Activated CD4-positive, alpha-beta T cell treated with anti-CD3 and anti-CD28 coated beads for 48 hours (primary cell): ENCODE measurements at regions not wholly inside any gene's neighbourhood (a gene's known extent, or its start where the extent isn't known, plus 50 kb on each side); places are given as distances from the start of the nearest gene placed in this dataset.

Experiments
- DNase-seq: peaks from one replicate; pipeline ENCODE4 v3.0.0-alpha.2; 2020

DNA sequence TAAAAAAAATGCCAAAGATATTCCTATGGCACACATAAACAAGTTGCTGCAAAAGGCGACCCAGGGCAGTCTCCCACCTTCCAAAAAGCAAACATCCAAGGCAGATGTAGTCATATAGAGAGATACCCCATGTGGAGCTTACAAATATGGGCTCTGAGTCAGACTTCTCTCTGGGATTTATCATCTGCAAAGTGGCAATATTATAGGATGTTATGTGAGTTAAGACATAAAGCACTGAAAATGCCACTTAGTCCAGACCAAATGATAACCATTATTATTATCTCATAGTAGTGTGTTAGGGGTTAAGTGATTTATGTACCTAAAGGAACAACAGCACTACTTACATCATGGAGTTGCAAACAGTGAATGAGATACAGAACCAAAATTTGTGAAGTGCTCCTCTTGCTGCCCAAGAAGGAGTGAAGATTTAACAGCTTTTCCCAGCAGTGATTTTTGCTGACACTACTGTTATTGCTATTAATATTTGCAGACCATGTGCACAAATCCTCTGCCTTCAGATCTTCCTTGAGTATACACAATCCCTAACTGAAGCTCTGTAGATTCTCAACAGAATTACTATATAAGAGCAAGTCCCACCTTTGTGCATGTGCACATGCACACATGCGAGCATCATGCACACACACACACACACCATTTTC is 560.0 kb upstream of the SALL1 start:
- no peak for DNase-seq

DNA sequence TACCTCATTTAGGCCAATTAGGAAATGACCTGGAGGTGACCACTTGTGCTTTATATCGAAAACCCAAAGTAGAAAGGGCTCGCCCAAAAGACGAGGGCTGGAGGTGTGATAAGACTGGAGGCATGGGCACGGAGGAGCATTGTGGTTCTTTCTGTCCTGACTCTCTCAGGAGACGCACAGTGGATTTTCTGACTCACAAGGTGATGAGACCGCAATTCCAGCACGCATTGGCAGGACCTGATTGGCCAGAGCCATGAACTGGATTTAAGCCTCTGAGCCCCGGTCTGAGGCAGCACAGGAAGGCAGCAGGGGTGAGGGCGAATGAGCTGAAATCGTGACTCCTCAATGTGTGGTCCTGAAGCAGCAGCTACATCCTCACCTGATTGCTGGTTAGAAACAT is 559.1 kb upstream of the SALL1 start:
- DNase-seq, result no peak

DNA sequence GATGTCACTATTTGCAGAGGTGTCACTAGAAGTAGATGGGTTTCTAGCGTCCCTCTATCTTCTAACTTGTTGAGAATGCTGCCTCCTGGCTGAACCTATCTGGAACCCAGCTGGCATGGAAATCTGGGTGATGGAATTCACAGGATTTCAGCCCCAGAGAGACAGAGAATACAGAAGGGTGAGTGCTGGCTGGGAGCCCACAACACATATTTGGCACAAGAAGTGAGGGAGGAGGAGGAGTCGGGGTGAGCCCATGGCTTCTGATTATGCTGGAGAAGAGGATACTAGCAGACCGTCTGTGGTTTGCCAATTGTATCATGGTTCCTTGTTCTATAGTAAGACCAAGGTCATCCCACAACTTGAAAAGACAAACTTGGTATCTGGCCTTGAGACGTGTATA is 557.8 kb upstream of the SALL1 start:
- no peak for DNase-seq

DNA sequence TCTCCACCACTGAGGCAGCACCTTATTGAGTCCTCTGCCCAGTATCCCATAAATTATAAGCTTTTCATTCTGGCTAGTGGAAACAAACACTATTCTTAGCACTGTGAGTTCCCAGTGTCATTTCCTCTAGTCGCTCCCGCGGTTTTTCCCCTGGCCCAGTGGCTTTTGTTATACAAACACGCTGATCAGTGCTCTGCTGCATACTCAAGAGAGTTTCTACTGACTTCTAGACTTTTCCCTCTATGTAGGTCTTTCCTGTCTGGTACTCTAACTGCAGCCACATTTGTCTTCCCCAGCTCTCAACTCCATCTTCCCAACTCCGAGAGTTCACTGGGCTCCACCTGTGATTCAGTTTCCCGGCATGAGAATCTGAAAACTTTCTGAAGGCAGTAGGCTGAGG is 556.6 kb upstream of the SALL1 start:
- DNase-seq, result no peak

DNA sequence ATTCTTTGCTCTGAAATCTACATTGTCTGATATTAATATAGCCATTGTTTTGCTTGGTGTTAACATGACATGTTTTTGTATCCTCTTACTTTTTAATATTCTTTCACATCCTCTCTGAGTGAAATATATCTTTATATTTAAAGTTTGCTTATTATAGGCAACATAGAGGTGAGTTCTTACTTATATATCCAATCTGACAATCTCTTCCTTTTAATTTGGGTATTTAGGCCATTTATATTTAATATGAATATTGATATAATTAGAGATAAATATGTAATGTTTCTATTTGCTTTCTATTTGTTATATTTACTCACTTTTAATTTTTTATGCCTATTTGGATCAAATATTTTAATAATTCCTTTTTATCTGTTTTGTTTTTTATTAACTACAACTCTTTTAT is 554.1 kb upstream of the SALL1 start:
- DNase-seq, result no peak

DNA sequence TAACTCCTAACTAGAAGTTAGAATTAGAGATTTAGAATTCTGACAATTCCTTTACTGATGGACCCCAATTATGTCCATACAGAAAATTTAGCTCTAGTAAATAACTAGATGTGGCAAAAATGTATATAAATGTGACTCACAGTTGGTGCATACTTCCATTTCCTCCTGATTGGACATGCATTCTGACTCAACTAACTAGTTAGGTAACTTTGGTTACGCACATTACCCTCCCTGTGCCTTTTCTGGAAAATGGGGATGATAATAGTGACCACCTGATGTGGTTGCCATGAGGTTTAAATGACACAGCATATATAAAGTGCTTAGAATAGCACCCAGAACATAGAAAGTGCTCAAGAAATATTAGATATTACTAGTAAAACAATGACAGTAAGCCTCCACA is 550.0 kb upstream of the SALL1 start:
- DNase-seq, result no peak

DNA sequence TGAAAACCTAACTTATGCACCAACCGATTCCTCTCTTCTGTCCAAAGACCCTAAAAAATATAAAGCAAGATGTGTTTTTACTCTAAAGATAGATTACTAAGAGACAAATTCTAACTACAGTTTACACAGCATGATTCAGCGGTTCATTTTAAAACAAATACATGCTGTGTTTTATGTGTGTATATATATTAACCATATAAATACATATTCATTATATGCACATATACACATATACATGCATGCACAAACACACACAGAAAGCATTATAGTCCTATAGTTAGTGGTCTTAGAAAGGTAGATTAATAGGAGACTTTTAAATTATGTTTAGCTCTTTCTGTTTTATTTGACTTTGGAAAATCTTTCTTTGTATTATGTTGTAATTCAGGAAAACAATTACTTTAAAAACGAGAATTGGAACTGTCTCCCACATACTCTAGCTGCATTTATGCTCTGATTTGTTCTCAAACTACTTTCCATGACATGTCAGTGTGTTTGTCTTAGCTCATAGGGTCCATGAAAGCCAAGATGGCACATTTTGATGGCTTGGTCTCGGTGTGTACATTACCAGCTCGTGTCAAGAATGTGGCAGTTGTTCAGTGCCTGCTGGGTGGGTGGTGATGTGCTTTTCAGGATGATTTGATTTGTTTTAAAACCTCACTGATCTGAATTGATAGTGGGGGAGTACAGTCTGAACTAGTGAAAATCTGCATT is 548.8 kb upstream of the SALL1 start:
- DNase-seq, result no peak

DNA sequence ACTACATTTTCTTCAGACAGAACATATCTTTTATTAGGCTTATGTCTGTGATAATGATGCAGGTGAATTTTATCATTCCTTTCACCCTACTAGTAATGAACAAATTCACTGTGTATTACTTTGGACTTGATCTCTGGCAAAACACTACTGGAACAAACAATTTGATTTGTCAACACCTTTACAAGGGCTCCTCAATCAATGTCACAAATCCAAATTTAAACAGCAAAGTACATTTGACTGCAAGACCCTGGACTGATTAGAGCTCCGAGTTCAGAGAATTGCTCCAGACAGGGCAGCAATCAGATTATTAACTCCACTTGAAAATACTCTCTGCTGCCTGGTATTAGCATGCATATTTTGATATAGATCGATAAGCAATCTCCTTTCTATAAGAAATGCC is 547.6 kb upstream of the SALL1 start:
- no peak for DNase-seq

DNA sequence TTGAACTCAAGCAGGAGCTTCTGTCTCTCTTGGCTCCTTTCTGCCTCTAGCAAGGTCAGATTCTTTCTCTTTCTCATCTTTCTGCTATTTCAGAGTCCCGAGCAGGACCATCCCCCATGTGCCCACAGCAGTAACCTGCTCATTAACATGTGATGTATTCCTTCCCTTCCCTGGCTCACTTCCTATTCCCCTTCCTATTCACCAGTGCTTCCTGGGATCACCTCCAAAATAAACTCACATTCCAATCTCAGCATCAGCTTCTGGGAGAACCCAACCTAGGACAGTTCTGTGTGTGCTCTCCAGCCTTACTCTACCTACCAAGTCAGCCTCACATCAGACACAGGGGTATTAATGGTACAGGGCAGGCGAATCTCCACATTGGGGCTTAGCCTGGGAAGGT is 546.4 kb upstream of the SALL1 start:
- no peak for DNase-seq

DNA sequence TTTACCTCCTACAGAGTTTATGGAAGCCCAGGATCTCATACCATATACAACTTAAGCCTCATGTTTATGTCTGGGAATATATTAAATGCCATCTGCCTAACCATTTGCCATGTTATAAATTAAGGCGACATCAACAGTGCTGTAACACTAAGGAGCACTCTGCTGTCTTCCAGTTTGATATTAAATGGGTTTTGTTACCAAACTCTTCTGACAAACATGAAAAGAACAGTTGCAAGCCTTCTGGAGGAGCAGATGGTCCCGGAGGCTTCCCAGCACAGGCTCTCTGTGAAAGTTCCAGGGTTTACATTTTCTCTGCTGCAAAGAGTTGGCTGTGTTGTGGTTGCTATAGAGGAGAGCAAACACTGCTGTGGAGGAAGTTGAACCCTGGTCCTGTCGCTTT is 545.3 kb upstream of the SALL1 start:
- no peak for DNase-seq

DNA sequence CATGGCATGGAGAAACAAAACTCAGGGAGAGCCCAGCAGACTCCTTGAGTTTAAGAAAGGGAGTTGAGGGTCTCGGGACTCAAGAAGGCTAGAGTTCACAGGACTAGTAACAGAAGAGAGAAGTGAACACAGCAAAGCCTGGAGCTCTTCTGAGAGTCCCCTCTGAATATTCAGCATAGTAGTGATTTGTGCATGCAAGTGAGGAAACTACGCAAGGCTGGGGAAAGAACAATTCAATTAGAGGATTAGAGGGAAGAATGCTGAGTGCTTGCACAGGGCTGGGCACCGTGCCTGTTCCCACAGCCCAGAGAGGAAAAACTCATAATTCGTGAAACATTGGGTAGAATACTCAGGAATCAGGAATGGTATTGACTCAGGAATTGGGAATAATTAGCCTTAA is 540.0 kb upstream of the SALL1 start:
- no peak for DNase-seq

DNA sequence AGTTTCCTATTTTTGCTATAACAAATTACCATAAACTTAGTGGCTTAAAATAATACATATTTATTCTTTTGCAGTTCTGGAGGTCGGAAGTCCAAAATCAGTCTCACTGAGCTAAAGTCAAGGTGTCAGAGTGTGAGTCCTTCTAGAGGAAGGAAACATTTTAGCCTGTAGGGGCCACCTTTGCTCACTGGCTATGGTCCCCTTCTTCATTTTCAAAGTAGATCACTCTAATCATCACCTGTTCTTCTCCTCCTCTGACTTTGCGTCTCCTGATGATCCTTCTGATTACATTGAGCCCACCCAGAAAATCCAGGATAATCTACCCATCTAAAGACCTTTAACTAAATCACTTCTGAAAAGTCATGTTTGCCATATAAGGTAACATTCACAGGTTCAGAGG is 534.4 kb upstream of the SALL1 start:
- no peak for DNase-seq

DNA sequence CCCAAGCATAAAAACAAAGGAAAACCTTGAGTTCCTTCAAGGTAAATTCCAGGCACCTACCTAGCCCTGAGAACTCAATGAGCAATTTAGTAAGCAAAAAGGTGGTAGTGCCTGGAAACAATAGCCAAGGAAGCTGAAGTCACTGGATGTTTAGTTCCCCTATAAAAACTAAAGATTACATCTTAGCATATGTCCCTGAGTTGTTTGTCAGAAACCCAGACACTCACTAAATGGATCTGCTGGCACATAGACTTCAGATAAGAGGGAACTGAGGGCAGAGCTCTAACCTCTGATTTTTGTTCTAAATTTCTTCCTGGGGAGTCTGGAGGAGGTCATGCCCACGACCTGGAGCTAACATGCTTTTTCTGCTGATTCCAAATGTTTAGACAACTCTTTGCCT is 532.8 kb upstream of the SALL1 start:
- no peak for DNase-seq

DNA sequence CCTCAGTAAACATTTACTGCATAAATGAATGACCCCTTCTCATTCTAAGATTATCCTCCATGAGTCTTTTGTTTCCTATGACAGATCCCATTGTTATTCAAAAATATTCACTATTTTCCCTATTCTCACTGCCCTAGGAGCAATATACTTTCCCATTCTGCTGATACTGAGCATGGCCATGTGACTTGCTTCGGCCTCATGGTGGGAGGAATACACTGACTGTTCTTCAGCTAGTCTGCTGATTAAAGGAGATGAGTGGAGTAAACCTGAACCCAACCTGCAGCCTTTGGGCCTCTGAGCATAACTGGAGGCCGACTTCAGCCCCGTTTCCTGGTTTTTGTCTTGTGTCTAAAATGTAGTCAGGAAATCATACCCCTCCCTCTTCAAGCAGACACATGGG is 531.8 kb upstream of the SALL1 start:
- no peak for DNase-seq

DNA sequence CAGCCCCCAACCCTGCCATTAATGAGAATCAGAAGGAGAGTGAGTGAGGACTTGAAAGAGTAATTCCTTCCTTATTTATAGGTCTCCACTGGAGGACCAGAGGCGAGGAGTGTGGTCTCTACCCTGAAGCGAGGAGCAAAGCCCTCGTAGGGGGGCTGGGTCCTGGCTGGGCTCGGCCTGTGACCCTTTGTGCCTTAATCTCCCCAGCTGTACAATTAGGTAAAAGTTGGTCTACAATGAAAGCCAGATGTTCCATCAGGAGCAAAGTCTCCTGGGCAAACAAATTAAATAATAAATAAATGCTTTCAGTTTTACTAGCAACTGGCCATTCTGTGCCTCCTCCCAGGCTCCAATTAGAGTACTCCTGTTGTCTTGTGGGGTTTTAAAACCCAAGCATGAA is 523.5 kb upstream of the SALL1 start:
- no peak for DNase-seq

DNA sequence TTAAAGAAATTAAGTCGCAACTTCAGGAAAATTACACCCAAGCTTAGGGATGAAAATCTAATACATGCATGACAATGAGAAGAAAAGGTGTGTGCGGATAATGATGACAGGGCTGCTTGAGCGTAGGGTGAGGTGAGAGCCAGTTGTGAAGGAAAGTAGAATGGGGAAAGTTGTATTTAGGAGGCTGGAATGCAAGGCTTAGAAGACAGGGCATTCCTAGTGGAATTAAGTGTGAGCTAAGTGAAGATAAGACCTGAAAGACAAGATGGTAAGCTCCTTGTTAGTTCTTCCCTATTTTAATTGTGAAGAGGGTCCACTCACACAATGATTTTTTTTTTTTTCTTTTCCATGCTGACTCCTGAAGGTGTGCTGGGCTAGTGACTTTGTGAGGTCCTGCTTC is 519.5 kb upstream of the SALL1 start:
- DNase-seq, result no peak

DNA sequence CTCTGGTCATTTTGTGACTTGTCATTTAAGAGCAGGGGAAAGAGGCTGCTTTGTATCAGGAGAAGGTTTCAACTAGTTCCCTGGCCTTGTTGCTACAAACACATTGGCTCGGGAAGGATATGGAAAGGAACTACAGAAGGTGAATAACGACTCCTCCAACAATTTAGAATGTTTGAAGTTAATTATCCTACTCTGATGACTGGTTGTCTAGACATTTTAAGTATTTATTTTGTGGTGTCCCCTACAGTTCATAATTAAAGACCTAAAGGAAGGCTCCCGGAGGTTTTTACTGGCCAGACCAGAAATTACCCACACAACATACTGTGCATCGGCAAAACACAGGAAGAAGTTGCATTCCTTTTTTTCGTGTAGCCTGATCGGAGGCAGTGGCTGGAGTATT is 515.8 kb upstream of the SALL1 start:
- DNase-seq, result no peak

DNA sequence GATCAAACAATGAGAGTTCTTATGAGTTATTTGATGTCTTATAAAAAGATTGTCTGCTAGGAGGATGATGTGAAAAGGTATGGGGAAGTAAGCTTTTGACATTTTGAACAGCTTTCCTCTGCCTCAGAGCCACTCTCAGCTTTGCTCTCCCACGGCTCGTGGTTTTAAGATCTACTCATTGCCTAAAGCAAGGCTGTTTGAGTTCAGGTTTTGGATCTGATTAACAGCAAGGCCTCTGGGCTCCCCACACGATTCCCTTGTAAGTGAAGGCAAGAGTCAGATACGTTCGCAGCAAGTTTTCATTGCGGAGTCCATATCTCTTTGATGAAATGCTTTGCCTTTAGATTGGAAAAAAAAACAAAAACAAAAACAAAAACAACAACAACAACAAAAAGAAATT is 515.0 kb upstream of the SALL1 start:
- DNase-seq, result no peak

DNA sequence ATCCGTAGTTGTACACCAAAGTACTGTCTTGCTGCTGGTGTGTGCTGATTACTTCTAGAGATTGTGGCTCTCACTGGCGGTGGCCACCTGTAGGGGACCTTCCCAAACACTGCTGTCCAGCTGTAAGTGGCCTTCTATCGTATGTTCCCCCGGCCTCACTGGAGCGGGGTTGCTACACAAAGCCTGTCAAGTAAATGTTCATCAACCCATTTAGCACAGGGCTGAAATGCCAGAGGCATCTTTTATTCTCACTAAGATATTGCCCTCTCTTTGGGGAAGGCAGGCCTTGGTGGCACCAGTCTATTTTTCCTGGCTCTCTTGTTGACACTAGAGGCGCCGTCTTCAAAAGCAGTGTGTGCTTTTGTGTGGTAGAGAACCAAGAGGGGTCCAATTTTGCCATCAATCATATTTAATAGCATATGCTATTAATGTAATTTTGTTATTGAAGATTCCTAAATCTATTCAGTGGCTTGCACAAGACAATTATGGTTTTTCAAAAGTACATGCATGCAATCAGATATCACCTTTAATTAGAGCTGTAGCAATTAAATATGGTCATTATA is 514.4 kb upstream of the SALL1 start:
- no peak for DNase-seq

DNA sequence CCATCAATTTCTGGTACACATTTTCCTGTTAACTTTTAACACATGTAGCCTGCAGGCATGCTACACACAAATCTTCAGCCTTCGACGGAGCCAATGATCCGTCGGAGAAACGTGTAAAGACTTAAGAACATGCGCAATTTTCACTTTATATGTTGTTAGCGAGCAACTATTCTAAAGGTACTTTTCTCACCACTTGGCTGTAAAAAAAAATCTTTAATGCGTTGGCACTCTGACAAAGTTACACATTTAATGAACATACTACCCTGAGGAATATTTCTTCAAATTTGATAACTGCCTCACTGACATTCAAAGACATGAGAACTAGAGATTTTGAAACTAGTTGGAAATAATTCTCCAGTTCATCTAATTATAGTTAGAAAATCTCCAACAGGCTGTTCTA is 507.5 kb upstream of the SALL1 start:
- DNase-seq, result no peak

DNA sequence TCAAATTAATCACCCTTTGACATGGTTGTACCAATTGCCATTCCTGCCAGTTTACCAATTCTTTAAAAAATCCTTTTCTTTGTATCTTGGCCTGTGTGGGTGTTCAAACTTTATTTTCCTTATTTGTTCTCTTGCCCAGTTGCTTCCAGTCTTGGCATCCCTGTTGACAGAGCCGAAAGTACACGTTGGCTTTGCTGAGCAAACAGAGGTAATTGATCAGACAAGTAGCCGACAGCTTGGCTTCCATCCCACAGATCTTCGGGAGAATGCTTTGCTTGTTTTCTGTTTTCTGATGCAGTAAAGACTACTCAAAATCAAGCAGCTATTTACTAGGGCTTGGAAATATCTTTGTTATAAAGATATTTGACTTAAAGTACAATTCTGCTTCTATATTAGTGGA is 506.8 kb upstream of the SALL1 start:
- no peak for DNase-seq

DNA sequence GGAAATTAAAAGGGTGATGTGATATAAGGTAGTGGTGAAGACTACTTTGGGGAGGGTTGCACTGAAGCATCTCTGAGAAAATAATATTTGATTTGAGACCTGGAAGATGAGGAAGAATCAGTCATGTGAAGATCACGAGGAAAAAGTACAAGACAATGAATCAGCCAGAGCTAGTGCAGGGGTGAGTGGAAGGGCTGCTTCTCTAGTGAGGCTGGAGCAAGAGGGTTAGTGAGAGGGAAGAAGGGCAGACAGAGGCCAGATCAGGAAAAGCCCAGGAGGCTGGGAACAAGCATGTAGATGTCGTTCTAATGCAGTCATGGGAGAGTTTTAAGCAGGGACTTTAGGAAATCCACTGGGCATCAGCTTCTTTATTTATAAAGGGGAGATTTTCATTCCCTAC is 504.2 kb upstream of the SALL1 start:
- no peak for DNase-seq

DNA sequence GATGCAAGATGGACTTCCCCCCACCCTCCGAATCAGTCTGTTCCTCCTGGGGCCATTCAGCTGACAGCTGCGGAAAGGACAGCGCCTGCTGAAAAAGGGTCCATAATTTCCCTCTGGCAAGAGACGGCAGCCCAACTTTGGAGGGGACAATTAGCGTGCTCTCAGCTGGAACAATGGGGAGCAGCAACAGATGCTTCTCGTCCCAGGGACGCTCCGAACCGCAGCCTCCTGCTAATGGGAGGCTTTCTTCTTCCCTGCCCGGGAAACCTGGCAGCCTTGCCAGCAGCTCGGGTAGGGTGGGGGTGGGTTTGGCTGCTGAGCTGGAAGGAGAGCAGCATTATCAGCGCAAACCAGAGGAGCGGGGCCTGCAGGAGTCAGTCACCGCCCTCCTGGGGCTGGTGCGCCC is 500.0 kb upstream of the SALL1 start:
- no peak for DNase-seq

DNA sequence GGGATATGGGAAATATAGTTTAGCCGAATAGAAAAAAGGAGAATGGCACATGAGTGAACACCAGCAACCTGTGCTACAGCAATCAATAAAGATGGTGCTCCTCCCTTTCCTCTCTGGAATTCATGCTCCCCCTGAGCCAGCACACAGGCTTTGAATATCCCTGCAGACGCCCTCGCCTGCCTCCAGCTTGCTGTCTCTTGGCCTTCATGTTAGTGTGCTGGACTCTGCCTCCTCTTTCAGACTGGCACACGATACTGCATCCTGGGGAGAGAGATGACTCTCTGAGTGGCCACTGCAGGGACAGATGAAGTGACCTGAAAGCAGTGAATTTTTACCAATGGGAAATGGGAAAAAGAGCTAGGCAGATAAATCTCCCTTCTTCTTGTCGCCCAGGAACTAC is 498.6 kb upstream of the SALL1 start:
- no peak for DNase-seq

DNA sequence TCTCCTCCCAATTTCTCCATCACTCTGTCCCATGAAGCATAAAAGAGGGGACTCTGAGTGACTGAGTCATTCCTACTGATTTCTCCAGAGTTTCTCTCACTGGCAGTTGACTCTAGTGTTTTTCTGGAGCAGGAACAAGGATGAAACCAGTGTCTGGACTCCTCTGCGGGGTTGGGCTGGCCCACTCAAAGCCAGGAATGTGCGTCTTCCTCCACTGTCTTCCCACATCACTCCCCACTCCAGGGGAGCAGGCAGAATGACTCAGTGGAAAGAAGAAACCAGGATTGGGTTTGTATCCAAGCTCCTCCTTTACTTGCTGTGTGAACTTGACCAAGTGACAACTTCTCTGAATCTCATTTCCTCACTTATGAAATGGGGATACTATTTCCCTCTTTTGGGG is 497.5 kb upstream of the SALL1 start:
- DNase-seq, result no peak
